ENCODE measurements at regions not wholly inside any gene's neighbourhood (a gene's known extent, or its start where the extent isn't known, plus 50 kb on each side); places are given as distances from the start of the nearest gene placed in this dataset.
A peak's percentile ranks its signal among the peaks of the same experiment; 100 is the strongest.

GRCh38 chr13:74325106-74325505 is 190.9 kb upstream of the KLF12 start:
- no peak for FAIRE-seq
- H3K27ac ChIP-seq (ENCODE audit: low read depth in 1 of 3, low read length in 2 of 3) = peak overlapping the region in 1 of 3 donors; percentile 2

GRCh38 chr13:74324338-74324737 is 190.1 kb upstream of the KLF12 start:
- no peak for FAIRE-seq
- no peaks in the 10 kb centered on the region for H3K27me3 ChIP-seq (ENCODE audit: control insufficient read depth in 3 of 3, insufficient read depth in 3 of 3, low read length in 3 of 3)
- no peaks in the 10 kb centered on the region for H3K36me3 ChIP-seq (ENCODE audit: control insufficient read depth in 3 of 3, insufficient read depth in 2 of 3, low read depth in 1 of 3, low read length in 3 of 3)
- H3K4me3 ChIP-seq (ENCODE audit: low read depth in 1 of 3, low read length in 3 of 3) = no peak overlapping the region
- H3K4me1 ChIP-seq (ENCODE audit: control insufficient read depth in 3 of 3, insufficient read depth in 2 of 3, low read depth in 1 of 3, low read length in 2 of 3) = no peaks in the 10 kb centered on the region
- no peaks in the 10 kb centered on the region for H3K9me3 ChIP-seq (ENCODE audit: control insufficient read depth in 2 of 2, insufficient read depth in 1 of 2, low read depth in 1 of 2, low read length in 1 of 2)
- no peak overlapping the region for H3K27ac ChIP-seq (ENCODE audit: low read depth in 1 of 3, low read length in 2 of 3)
- 19 to 58% (median 27%) methylated on average over 1 of the region's 1 CpG for WGBS, 3 donors
- DNase-seq = no peak

More at GRCh38 chr13:74325106-74325505, 190.9 kb upstream of the KLF12 start:
- Histone ChIP-seq H3K4me3 (ENCODE audit: low read depth in 1 of 3, low read length in 3 of 3) (no peak overlapping the region), H3K36me3 (ENCODE audit: control insufficient read depth in 3 of 3, insufficient read depth in 2 of 3, low read depth in 1 of 3, low read length in 3 of 3) (no peaks in the 10 kb centered on the region), H3K4me1 (ENCODE audit: control insufficient read depth in 3 of 3, insufficient read depth in 2 of 3, low read depth in 1 of 3, low read length in 2 of 3) (no peaks in the 10 kb centered on the region), H3K27me3 (ENCODE audit: control insufficient read depth in 3 of 3, insufficient read depth in 3 of 3, low read length in 3 of 3) (no peaks in the 10 kb centered on the region), H3K9me3 (ENCODE audit: control insufficient read depth in 2 of 2, insufficient read depth in 1 of 2, low read depth in 1 of 2, low read length in 1 of 2) (no peaks in the 10 kb centered on the region)
- DNase-seq = peak in 1 of 2 donors; percentile 16
- WGBS, 3 donors = 51 to 68% (median 67%) methylated on average over 3 of the region's 3 CpGs

- 73 to 94% (median 80%) methylated on average over 2 of the region's 2 CpGs for WGBS, 3 donors
- Histone ChIP-seq H3K27me3 (ENCODE audit: control insufficient read depth in 3 of 3, insufficient read depth in 3 of 3, low read length in 3 of 3) (no peaks in the 10 kb centered on the region), H3K9me3 (ENCODE audit: control insufficient read depth in 2 of 2, insufficient read depth in 1 of 2, low read depth in 1 of 2, low read length in 1 of 2) (no peaks in the 10 kb centered on the region), H3K4me3 (ENCODE audit: low read depth in 1 of 3, low read length in 3 of 3) (no peak overlapping the region), H3K27ac (ENCODE audit: low read depth in 1 of 3, low read length in 2 of 3) (no peak overlapping the region), H3K4me1 (ENCODE audit: control insufficient read depth in 3 of 3, insufficient read depth in 2 of 3, low read depth in 1 of 3, low read length in 2 of 3) (no peaks in the 10 kb centered on the region), H3K36me3 (ENCODE audit: control insufficient read depth in 3 of 3, insufficient read depth in 2 of 3, low read depth in 1 of 3, low read length in 3 of 3) (no peaks in the 10 kb centered on the region)
- FAIRE-seq = no peak
- no peak for DNase-seq
Measured at GRCh38 chr13:74322562-74322961, 188.4 kb upstream of the KLF12 start.

GRCh38 chr13:74320282-74320681 is 186.1 kb upstream of the KLF12 start:
- no peak for DNase-seq
- Histone ChIP-seq H3K27me3 (ENCODE audit: control insufficient read depth in 3 of 3, insufficient read depth in 3 of 3, low read length in 3 of 3) (no peaks in the 10 kb centered on the region), H3K27ac (ENCODE audit: low read depth in 1 of 3, low read length in 2 of 3) (no peak overlapping the region), H3K4me3 (ENCODE audit: low read depth in 1 of 3, low read length in 3 of 3) (no peak overlapping the region), H3K9me3 (ENCODE audit: control insufficient read depth in 2 of 2, insufficient read depth in 1 of 2, low read depth in 1 of 2, low read length in 1 of 2) (no peaks in the 10 kb centered on the region), H3K36me3 (ENCODE audit: control insufficient read depth in 3 of 3, insufficient read depth in 2 of 3, low read depth in 1 of 3, low read length in 3 of 3) (no peaks in the 10 kb centered on the region), H3K4me1 (ENCODE audit: control insufficient read depth in 3 of 3, insufficient read depth in 2 of 3, low read depth in 1 of 3, low read length in 2 of 3) (no peaks in the 10 kb centered on the region)
- no peak for FAIRE-seq
- WGBS, 3 donors = 68 to 80% (median 76%) methylated on average over 2 of the region's 2 CpGs

GRCh38 chr13:74316547-74316946 is 182.3 kb upstream of the KLF12 start:
- no peaks in the 10 kb centered on the region for H3K4me1 ChIP-seq (ENCODE audit: control insufficient read depth in 3 of 3, insufficient read depth in 2 of 3, low read depth in 1 of 3, low read length in 2 of 3)
- 64 to 76% (median 71%) methylated on average over 1 of the region's 1 CpG for WGBS, 3 donors
- H3K36me3 ChIP-seq (ENCODE audit: control insufficient read depth in 3 of 3, insufficient read depth in 2 of 3, low read depth in 1 of 3, low read length in 3 of 3) = no peaks in the 10 kb centered on the region
- DNase-seq (no peak), FAIRE-seq (no peak)
- H3K4me3 ChIP-seq (ENCODE audit: low read depth in 1 of 3, low read length in 3 of 3) = no peak overlapping the region
- no peaks in the 10 kb centered on the region for H3K27me3 ChIP-seq (ENCODE audit: control insufficient read depth in 3 of 3, insufficient read depth in 3 of 3, low read length in 3 of 3)
- no peak overlapping the region for H3K27ac ChIP-seq (ENCODE audit: low read depth in 1 of 3, low read length in 2 of 3)
- H3K9me3 ChIP-seq (ENCODE audit: control insufficient read depth in 2 of 2, insufficient read depth in 1 of 2, low read depth in 1 of 2, low read length in 1 of 2) = no peaks in the 10 kb centered on the region

GRCh38 chr13:74306496-74306895 is 172.3 kb upstream of the KLF12 start:
- Histone ChIP-seq H3K4me3 (ENCODE audit: low read depth in 1 of 3, low read length in 3 of 3) (no peak overlapping the region), H3K4me1 (ENCODE audit: control insufficient read depth in 3 of 3, insufficient read depth in 2 of 3, low read depth in 1 of 3, low read length in 2 of 3) (no peaks in the 10 kb centered on the region), H3K27ac (ENCODE audit: low read depth in 1 of 3, low read length in 2 of 3) (no peak overlapping the region), H3K9me3 (ENCODE audit: control insufficient read depth in 2 of 2, insufficient read depth in 1 of 2, low read depth in 1 of 2, low read length in 1 of 2) (no peaks in the 10 kb centered on the region), H3K36me3 (ENCODE audit: control insufficient read depth in 3 of 3, insufficient read depth in 2 of 3, low read depth in 1 of 3, low read length in 3 of 3) (no peaks in the 10 kb centered on the region), H3K27me3 (ENCODE audit: control insufficient read depth in 3 of 3, insufficient read depth in 3 of 3, low read length in 3 of 3) (no peaks in the 10 kb centered on the region)
- WGBS, 3 donors = 38 to 40% (median 39%) methylated on average over 2 of the region's 2 CpGs
- no peak for FAIRE-seq
- no peak for DNase-seq

GRCh38 chr13:74305876-74306275 is 171.7 kb upstream of the KLF12 start:
- 34 to 46% (median 36%) methylated on average over 3 of the region's 3 CpGs for WGBS, 3 donors
- no peak for DNase-seq
- Histone ChIP-seq H3K4me1 (ENCODE audit: control insufficient read depth in 3 of 3, insufficient read depth in 2 of 3, low read depth in 1 of 3, low read length in 2 of 3) (no peaks in the 10 kb centered on the region), H3K27me3 (ENCODE audit: control insufficient read depth in 3 of 3, insufficient read depth in 3 of 3, low read length in 3 of 3) (no peaks in the 10 kb centered on the region), H3K9me3 (ENCODE audit: control insufficient read depth in 2 of 2, insufficient read depth in 1 of 2, low read depth in 1 of 2, low read length in 1 of 2) (no peaks in the 10 kb centered on the region), H3K4me3 (ENCODE audit: low read depth in 1 of 3, low read length in 3 of 3) (no peak overlapping the region), H3K27ac (ENCODE audit: low read depth in 1 of 3, low read length in 2 of 3) (no peak overlapping the region), H3K36me3 (ENCODE audit: control insufficient read depth in 3 of 3, insufficient read depth in 2 of 3, low read depth in 1 of 3, low read length in 3 of 3) (no peaks in the 10 kb centered on the region)
- no peak for FAIRE-seq

GRCh38 chr13:74301258-74301935 is 167.2 kb upstream of the KLF12 start:
- H3K27ac ChIP-seq (ENCODE audit: low read depth in 1 of 3, low read length in 2 of 3) = no peak overlapping the region
- no peak for DNase-seq

GRCh38 chr13:74300162-74300561 is 166.0 kb upstream of the KLF12 start:
- FAIRE-seq = no peak
- H3K27ac ChIP-seq (ENCODE audit: low read depth in 1 of 3, low read length in 2 of 3) = no peak overlapping the region

More at GRCh38 chr13:74301258-74301935, 167.2 kb upstream of the KLF12 start:
- no peak for FAIRE-seq
- H3K36me3 ChIP-seq (ENCODE audit: control insufficient read depth in 3 of 3, insufficient read depth in 2 of 3, low read depth in 1 of 3, low read length in 3 of 3) = no peaks in the 10 kb centered on the region
- no peaks in the 10 kb centered on the region for H3K4me1 ChIP-seq (ENCODE audit: control insufficient read depth in 3 of 3, insufficient read depth in 2 of 3, low read depth in 1 of 3, low read length in 2 of 3)
- H3K9me3 ChIP-seq (ENCODE audit: control insufficient read depth in 2 of 2, insufficient read depth in 1 of 2, low read depth in 1 of 2, low read length in 1 of 2) = no peaks in the 10 kb centered on the region
- H3K4me3 ChIP-seq (ENCODE audit: low read depth in 1 of 3, low read length in 3 of 3) = no peak overlapping the region
- 60 to 82% (median 78%) methylated on average over 9 of the region's 9 CpGs for WGBS, 3 donors
- no peaks in the 10 kb centered on the region for H3K27me3 ChIP-seq (ENCODE audit: control insufficient read depth in 3 of 3, insufficient read depth in 3 of 3, low read length in 3 of 3)

More at GRCh38 chr13:74300162-74300561, 166.0 kb upstream of the KLF12 start:
- Histone ChIP-seq H3K4me3 (ENCODE audit: low read depth in 1 of 3, low read length in 3 of 3) (no peak overlapping the region), H3K9me3 (ENCODE audit: control insufficient read depth in 2 of 2, insufficient read depth in 1 of 2, low read depth in 1 of 2, low read length in 1 of 2) (no peaks in the 10 kb centered on the region), H3K4me1 (ENCODE audit: control insufficient read depth in 3 of 3, insufficient read depth in 2 of 3, low read depth in 1 of 3, low read length in 2 of 3) (no peaks in the 10 kb centered on the region), H3K27me3 (ENCODE audit: control insufficient read depth in 3 of 3, insufficient read depth in 3 of 3, low read length in 3 of 3) (no peaks in the 10 kb centered on the region), H3K36me3 (ENCODE audit: control insufficient read depth in 3 of 3, insufficient read depth in 2 of 3, low read depth in 1 of 3, low read length in 3 of 3) (no peaks in the 10 kb centered on the region)
- DNase-seq = peak; percentile 13 to 17
